ENCODE measurements at regions not wholly inside any gene's neighbourhood (a gene's known extent, or its start where the extent isn't known, plus 50 kb on each side); places are given as distances from the start of the nearest gene placed in this dataset.
"Not testable (repeated sequence)": the region's sequence is repeated elsewhere in the genome, so short reads cannot be mapped to it uniquely, and the experiment has no call there.

DNA sequence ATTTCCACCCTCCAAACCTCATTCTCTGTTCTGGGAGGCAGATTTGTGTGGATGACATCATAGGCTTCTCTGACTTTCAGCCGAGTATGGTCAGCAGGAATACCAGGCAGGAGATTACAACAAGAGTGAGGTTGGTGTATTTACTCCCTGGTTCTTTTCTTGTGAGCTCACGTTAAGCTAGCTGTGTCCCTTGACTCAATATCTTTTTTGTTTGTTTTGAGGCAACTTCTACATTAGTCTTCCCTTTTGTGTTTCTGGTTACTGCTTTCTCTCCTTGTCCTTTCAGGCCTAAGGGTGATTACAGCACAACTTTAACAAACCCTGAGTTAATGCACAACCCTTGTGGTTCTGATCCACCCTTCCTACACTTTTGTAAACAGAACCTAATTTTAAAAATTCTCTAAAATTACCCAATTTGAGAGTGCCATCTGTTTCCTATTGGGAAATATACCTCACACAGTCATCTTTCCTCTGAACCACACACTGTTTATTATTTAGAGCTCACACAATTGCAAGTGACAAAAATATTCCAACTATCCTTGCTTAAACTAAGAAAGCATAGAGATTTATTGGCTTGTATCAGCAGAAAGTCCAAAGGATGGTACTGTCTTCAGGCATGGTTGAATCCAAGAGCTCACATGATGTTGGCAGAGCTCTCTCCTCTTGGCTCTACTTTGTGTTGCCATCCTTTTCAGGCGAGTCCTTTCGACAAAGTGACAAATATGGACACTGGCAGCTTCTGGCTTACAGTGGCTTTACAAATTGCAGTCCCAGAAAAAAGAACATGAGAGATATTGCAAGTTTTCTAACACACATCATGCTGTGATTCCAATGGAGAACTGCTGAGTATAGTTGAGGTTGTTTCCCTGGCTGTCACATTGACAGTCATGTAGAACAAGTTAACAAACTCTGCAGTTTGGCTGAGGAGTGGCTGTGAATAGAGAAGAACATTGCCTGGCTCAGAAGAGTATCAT lies 150.5 kb upstream of the DDIT4L start:
- no peak for DNase-seq (ENCODE audit: insufficient read length, low spot score)
- TF ChIP-seq POLR2A (IDR thresholded peaks at IDR 0.05; ENCODE audit: low read depth, low read length): no peak
- no peak for FAIRE-seq

DNA sequence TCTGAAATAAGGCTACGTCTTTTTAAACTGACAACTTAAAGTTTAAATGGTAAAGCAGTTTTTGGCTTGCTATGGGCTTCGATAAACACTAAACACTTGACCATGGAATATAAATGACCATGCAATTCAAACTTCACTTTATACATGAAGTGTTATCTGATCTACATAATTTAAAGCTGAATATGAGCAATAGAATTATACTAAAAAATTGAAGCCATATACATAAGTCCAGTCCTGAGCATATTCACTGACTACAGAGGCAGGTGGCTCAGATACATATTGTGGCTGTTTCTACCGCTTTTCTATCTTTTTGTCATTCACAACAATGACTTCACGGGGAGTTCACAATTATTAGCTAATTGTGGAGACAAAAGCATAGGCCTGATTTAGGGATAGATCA lies 149.6 kb upstream of the DDIT4L start:
- DNase-seq (ENCODE audit: insufficient read length, low spot score) (no peak), FAIRE-seq (no peak)
- TF ChIP-seq POLR2A (IDR thresholded peaks at IDR 0.05; ENCODE audit: low read depth, low read length): no peak

DNA sequence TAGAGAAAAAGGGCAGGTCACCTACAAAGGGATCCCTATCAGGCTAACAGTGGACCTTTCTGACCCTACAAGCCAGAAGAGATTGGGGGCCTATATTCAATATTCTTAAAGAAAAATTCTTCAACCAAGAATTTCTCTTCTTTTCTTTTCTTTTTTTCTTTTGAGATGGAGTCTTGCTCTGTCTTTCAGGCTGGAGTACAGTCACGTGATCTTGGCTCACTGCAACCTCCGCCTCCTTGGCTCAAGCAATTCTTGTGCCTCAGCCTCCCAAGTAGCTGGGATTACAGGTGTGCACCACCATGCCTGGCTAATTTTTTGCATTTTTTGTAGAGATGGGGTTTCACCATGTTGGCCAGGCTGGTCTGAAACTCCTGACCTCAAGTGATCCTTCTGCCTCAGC lies 143.2 kb upstream of the DDIT4L start:
- DNase-seq (ENCODE audit: insufficient read length, low spot score); FAIRE-seq: not testable (repeated sequence)

DNA sequence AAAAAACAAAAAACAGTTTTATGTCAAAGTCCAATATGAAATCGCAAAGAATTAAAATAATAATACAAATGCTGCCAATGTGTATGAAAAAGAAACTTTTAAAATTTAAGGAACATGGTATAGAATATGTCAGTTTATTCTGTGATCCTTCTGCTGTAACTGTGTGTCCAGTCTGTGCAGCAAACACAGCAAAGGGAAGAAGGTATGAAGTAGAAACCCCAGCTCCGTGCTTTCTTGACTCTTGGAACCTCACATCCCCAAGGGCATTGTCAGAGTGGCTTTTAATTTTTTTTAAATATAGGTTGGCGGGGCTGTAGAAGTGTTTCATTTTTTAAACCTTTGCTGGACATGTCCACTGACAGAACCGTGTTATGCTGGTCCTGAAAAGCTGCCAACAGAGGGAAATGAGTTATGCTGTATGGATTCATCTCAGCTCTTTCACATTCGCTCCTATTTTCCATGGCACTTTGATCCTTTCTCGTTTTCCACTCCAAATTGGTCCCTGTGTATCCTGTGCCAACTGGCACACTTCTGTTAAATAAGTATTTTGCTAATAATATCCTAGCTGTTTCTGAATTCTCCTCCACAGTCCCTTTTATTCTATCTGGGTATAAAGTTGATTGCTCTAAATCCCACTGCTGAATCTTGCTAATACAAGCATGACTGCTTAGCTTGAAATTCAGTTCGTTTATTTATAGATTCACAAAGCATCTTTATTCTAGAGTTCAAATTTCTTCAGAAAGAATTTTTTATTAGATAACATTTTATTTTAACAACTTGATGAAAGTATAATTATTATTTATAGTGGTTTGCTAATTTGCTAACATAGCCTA lies 127.0 kb upstream of the DDIT4L start:
- FAIRE-seq: no peak
- TF ChIP-seq POLR2A (IDR thresholded peaks at IDR 0.05; ENCODE audit: low read depth, low read length): no peak
- DNase-seq (ENCODE audit: insufficient read length, low spot score): no peak

DNA sequence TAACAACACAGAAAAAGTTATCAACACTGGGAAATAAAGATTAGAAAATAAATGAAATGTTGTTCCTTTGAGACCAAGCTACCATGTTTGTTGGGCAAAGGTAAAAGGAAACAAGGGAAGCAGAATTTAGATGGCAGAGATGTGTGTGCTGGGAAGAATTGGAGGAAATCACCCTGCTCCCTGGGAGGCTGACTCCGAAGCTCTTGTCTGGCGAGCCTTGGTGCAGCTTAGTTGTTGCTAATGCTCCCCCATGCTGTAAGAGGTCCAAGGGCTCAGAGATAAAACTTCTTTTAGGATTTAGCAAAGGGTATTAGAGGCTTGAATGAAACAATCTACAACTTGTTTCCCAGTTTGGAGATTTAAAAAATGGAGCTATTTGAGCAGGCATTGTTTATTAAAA lies 123.8 kb upstream of the DDIT4L start:
- no peak for FAIRE-seq
- no peak for TF ChIP-seq POLR2A (IDR thresholded peaks at IDR 0.05; ENCODE audit: low read depth, low read length)
- DNase-seq (ENCODE audit: insufficient read length, low spot score): no peak

DNA sequence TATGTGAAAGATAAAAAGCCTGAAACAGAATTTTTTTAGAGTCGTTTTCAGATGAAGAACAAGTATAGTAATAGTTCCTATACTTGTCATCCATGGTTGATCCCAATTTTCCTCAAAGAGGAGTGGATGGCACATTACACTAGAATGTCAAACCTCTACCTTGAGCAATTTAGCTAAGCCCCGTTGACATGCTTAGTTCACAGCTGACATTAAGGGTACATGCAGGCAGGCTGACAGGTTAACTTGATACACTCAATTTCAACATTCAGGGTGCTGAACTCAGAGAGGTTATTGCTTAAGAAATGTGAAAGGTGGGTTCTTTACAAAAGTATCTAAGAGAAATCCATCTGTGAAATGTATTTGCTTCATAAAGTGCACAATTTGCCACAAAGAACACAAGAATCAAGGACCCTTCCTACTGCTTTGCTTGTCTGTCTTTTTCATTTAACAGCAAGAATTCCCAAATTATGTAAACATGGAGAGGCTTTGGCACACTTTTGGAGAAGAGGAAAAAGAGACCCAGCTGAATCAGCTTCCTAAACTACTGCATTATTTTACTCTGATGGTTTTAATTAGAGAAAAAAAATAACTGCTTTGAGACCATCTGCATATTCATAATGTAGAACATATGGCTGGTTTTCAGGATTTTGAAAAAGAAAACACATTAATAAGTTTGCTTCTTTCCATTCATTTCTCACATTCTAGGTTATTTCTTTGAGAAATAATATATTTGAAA lies 122.5 kb upstream of the DDIT4L start:
- DNase-seq (ENCODE audit: insufficient read length, low spot score) (no peak), FAIRE-seq (no peak)
- no peak for TF ChIP-seq POLR2A (IDR thresholded peaks at IDR 0.05; ENCODE audit: low read depth, low read length)

DNA sequence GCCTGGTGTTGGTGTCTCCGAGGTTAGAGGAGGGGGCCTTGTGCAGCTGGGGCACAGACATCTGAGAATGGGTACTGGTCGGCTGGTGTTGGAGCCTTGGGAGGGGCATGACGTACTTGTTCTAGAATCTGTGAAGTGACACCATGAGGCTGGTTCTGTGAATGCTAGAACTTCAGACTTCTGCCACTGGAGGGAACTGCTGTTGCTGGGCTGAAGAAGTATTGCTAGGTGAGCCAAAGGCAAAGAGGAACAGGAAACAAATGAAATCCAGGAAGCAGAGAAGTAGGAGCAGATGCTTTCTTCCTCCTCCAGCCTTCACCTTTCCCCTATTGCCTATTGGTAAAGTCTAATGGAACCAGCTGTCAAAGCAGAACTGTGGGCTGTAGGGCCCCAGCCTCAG lies 120.9 kb upstream of the DDIT4L start:
- FAIRE-seq: no peak
- DNase-seq (ENCODE audit: insufficient read length, low spot score): no peak
- no peak for TF ChIP-seq POLR2A (IDR thresholded peaks at IDR 0.05; ENCODE audit: low read depth, low read length)

DNA sequence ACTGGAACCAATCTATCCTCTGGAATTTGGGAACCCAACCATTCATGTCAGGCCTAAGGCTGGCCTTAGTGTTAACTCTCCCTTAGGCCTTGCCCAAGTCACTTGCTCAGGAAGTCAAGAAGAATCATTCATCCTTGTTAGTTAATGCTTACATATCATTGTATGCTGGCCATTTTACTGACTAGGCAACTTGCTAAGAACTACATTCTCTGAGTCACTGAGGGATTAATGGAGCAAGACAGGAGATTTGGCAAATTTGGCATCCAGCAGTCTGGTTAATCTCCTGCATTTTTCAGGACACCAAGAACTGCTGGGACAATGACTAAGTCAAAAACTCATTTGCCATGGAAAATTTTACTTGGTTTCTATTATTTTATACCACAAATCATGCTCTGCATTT lies 115.8 kb upstream of the DDIT4L start:
- FAIRE-seq (no peak), DNase-seq (ENCODE audit: insufficient read length, low spot score) (no peak)
- TF ChIP-seq POLR2A (IDR thresholded peaks at IDR 0.05; ENCODE audit: low read depth, low read length): no peak

DNA sequence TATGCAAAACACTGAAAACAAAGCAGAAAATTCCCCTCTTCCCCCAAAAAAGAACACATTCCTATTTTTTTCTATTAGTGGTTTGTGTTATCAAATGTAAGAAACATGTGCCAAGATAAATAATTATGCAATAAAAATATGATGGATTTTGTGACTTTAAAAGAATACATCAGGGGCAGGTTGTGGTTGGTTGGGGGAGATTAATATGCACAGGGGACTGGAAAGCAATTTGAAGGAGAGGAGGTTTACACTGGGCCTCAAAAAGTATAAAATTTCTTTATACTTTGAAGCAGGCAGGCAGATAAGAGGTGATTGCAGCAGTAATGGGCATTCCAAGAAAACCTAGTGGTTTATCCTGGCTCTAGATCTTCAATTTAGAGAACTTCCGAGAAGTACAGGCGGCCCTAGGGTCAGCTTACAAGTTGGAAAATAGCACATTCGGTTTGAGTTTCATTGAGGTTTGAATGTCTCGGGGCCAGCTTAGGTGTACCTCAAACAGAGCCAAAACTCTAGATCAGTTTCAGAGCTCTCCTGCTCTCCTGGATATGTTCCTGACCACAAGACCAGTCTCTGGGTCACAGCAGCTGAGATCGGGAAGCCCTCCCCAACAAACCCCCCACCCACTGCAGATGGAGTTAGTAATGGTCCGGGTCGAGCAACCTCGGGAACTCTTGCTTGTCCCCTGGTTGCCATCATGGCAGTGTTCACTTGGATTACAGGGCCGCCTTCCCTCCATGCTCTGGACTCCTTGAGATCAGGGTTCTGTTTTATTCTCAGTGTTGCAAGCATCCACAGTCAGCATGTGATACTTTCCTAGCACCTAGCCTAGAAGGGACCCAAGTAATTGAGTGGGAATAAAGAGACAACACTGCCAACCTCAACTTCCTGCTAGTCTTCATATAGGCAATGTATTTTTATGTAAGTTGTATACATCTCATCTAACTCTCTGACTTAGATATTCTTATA lies 112.1 kb upstream of the DDIT4L start:
- no peak for FAIRE-seq
- TF ChIP-seq POLR2A (IDR thresholded peaks at IDR 0.05; ENCODE audit: low read depth, low read length): no peak

DNA sequence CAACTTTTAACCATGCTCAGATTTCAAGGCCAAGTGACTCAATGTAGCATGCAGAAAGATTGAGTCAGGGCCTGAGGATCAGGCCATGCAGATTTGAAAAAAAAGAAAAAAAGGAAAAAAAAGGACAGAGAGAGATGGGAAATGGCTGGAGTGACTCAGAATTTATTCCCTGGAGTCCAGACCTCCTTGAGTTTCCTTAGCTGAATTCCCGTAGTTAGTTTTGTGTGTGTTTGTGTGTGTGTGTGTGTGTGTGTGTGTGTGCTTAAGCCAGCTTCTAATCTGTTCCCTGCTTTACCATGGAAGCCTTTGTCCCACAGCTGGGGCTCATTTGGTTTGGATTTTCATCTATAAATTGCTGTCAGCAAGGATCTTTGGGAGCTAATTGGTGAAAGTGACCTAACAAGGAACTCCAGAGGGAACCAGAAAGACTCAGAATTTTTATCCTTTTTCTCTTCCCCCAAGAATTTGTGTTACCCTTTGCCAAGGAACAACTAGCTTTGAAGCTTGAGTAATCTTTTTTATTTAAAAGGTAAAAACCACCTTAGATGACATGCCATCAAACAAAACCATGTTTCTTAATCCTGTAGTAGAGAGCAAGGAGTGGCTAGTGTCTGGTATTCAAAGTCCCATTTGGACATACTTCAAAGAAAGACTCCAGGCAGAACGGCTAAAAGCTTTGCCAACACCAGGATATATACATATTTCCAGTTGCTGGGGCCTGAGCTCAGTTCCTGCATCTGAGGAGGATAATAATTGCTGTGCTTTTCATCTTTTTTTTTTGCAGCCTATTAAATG lies 109.0 kb upstream of the DDIT4L start:
- DNase-seq (ENCODE audit: insufficient read length, low spot score): peak; percentile 0
- no peak for TF ChIP-seq POLR2A (IDR thresholded peaks at IDR 0.05; ENCODE audit: low read depth, low read length)
- peak; percentile 48 for FAIRE-seq

More for the DNA sequence above, 112.1 kb upstream of the DDIT4L start:
- no peak for DNase-seq (ENCODE audit: insufficient read length, low spot score)

DNA sequence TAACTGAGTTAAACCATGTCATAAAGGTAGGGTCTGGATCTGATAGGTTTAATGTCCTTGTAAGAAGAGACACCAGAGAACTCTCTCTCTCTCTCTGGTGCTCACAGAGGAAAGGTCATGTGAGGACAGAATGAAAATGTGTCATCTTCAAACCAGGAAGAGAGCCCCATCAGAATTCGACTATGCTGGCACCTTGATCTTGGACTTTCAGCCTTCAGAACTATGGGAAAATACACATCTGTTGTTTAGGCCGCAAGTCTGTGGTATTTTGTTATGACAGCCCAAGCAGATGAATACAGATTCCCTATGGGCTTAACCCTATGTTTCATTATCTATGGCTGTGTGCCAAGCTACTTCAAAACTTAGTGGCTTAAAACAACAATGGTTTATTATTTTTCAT lies 105.5 kb upstream of the DDIT4L start:
- DNase-seq (ENCODE audit: insufficient read length, low spot score): no peak
- FAIRE-seq: no peak
- TF ChIP-seq POLR2A (IDR thresholded peaks at IDR 0.05; ENCODE audit: low read depth, low read length): no peak

DNA sequence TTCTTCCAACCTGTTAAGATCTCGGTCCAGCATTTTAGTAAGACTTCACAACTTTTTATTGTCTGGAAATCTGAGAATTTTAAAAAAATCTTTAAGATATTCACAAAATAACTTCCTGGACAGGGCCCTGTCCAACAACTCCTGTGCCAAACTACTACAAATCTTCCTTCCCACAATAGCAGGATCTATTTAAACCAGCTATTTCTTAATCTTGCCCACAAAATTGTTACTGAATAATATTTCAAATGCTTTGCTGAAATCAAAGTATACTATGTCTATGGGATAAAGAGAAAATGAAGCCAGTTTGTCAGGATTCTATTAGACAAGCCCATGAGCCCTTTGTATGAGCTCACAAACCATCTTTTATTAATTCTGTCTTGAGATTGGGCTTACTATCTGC lies 104.1 kb upstream of the DDIT4L start:
- DNase-seq (ENCODE audit: insufficient read length, low spot score): no peak
- TF ChIP-seq POLR2A (IDR thresholded peaks at IDR 0.05; ENCODE audit: low read depth, low read length): no peak
- no peak for FAIRE-seq

All from H54 (cell line).